ENCODE measurements at regions not wholly inside any gene's neighbourhood (a gene's known extent, or its start where the extent isn't known, plus 50 kb on each side); places are given as distances from the start of the nearest gene placed in this dataset.

DNA sequence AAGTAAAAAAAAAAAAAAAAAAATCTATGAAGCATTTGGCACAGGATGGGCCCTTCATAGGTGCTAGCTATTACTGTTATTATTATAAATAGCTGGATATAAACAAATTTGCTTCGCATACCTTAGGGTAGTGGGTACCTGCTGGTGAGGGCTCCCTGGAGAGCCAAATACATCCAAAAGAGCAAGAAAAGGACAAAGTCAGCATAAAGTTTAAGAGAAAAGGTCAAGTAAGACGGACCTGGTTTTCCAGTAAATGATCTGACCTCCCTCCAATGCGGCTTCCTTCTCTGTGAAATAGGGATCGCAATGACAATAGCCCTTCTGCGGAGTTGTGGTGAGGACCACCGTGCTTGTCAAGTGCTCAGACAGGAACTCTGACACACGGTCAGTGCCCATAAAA lies 214.5 kb downstream of the SNX10 start:
- Mint-ChIP-seq H3K36me3 (no peaks in the 10 kb centered on the region), H3K4me1 (no peaks in the 10 kb centered on the region), H3K4me3 (no peak overlapping the region), H3K27ac (no peak overlapping the region), H3K9me3 (ENCODE audit: low read depth) (no peaks in the 10 kb centered on the region), H3K27me3 (peaks cover 29% of the 10 kb centered on the region)
- no peak for DNase-seq
- ATAC-seq, result no peak
- CTCF ChIA-PET, result no interaction called here

DNA sequence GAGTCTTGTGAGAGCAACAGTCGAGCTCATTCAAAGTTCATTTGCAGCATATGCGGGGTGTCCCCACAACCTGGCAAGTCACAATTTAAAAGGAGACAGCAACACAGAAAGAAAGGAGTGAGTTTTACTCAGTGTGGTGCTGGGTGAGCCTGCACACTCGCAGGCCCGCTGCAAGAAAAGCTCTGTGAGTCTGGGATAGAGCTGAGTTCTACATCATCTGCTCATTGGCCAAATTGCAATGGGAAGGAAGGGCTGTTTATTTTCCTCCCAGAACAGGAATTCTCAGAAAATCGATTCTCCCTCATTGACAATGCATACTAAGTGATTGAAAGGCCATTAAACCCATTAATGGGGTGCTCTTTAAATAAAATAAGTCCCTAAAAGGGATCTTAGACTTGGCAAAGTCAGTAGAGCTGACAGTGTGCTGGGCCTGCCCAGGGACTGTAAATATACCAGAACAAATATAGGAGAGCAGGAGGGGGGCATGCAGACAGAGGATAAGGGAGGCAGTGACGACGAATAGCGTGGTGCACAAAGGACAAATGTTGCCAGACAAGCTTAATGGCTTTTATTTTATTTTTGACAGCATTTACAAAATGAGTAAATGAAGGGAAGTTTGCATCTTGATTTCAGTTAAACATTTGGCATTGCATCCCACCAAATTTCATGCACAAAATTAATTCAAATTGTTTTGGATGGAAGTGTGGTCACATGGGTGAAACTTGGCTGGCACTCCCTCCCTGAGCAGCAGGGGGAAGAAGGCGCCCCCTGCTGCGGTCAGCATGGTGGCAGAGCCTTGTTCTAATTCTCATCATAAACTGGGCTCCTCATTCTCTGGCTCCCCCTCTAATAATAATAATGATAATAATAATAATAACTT lies 215.7 kb downstream of the SNX10 start:
- H3K4me1 Mint-ChIP-seq, result no peaks in the 10 kb centered on the region
- H3K27ac Mint-ChIP-seq, result no peak overlapping the region
- H3K36me3 Mint-ChIP-seq, result no peaks in the 10 kb centered on the region
- ATAC-seq, result no peak
- no peak for DNase-seq
- no peak overlapping the region for H3K4me3 Mint-ChIP-seq
- CTCF ChIA-PET, result no interaction called here
- peaks cover 36% of the 10 kb centered on the region for H3K27me3 Mint-ChIP-seq
- no peaks in the 10 kb centered on the region for H3K9me3 Mint-ChIP-seq (ENCODE audit: low read depth)

DNA sequence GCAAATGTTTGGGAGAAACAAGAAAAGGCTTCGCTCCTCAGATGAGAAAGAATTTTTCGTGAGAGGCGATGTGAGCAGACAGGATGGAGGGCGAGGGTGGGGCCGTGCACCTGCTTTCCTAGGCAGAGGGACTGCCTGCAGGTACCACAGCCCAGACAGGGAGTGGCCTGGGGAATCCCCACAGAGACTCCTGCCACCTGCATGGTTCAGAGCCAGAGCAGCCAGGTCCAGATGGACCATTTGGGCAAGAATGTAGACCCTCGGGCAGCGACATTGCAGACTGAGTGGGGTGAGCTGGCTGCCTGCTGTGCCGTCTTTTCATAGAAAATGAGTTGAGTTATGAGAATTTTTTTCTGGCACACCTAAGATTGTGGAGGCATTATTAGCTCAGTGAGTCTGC lies 216.8 kb downstream of the SNX10 start:
- Mint-ChIP-seq H3K27ac (no peak overlapping the region), H3K36me3 (no peaks in the 10 kb centered on the region), H3K27me3 (peaks cover 35% of the 10 kb centered on the region), H3K4me3 (no peak overlapping the region), H3K4me1 (no peaks in the 10 kb centered on the region), H3K9me3 (ENCODE audit: low read depth) (no peaks in the 10 kb centered on the region)
- DNase-seq (no peak), ATAC-seq (no peak)
- CTCF ChIA-PET, result no interaction called here

DNA sequence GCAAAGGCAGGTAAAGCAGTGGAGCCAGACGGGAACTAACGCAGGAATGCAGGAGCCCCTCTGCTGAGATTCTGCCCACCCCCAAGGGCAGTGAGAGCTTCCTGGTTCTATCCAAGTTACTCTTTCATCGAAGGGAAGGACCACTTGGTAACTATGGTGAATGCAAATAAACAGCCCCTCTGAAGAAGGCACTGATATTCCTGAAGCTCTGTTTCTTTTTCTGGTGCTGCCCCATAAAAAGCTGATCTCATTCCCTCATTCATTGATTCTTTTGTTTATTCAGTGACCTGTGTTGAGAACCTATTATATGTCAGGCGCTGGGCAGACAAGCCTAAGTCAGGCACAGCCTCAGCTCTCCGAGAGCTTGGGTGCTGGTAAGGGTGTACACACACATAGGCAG lies 217.3 kb downstream of the SNX10 start:
- ATAC-seq (no peak), DNase-seq (no peak)
- Mint-ChIP-seq H3K4me1 (no peaks in the 10 kb centered on the region), H3K9me3 (ENCODE audit: low read depth) (no peaks in the 10 kb centered on the region), H3K27ac (no peak overlapping the region), H3K27me3 (peaks cover 35% of the 10 kb centered on the region), H3K4me3 (no peak overlapping the region), H3K36me3 (no peaks in the 10 kb centered on the region)
- CTCF ChIA-PET, result no interaction called here

DNA sequence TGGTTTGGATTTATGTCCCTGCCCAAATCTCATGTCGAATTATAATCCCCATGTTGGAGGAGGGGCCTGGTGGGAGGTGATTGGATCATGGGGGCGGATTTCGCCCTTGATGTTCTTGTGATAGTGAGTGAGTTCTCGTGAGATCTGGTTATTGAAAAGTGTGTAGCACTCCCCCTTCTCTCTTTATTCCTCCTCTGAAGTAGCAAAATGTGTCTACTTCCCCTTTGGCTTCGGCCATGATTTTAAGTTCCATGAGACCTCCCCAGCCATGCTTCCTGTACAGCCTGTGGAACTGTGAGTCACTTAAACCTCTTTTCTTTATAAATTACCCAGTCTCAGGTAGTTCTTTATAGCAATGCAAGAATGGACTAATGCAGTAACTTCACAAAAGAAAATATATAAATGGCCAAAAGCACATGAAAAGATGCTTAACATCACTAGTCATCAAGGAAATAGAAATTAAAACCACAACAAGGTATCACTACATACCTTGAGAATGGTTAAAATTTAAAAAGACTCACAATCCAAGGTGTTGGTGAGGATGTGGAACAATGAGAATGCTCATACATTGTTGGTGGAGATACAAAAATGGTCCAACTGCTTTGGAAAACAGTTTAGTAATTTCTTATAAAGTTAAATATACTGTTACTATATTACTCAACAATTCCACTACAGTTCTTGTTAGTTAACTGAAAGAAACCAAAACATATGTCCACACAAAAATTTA lies 218.7 kb downstream of the SNX10 start:
- no peak overlapping the region for H3K27ac Mint-ChIP-seq
- H3K27me3 Mint-ChIP-seq, result peaks cover 25% of the 10 kb centered on the region
- DNase-seq (no peak), ATAC-seq (no peak)
- H3K9me3 Mint-ChIP-seq (ENCODE audit: low read depth), result no peaks in the 10 kb centered on the region
- no peak overlapping the region for H3K4me3 Mint-ChIP-seq
- no peaks in the 10 kb centered on the region for H3K4me1 Mint-ChIP-seq
- H3K36me3 Mint-ChIP-seq, result no peaks in the 10 kb centered on the region
- CTCF ChIA-PET, result no interaction called here

DNA sequence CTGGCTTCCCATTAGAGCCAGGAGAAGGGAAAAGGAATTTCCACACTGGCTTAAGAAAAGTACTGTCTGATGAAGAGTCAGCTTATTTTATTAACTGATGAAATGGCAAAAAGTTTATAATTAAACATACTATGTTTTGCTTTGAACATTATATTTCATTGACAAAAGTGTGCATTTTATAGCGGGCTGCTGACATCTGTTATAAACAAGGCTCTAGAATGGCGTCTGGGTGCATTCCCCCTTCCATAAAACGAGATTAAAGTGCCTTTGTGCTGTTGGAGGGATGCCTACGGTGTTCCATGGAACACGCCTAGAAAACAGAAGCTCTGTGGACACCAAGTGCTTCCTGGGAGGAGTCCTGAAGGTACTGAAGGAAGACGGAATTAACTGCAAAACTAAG lies 220.2 kb downstream of the SNX10 start:
- Mint-ChIP-seq H3K4me1 (no peaks in the 10 kb centered on the region), H3K36me3 (no peaks in the 10 kb centered on the region), H3K27ac (no peak overlapping the region), H3K9me3 (ENCODE audit: low read depth) (no peaks in the 10 kb centered on the region), H3K27me3 (peaks cover 24% of the 10 kb centered on the region), H3K4me3 (no peak overlapping the region)
- DNase-seq (no peak), ATAC-seq (no peak)
- CTCF ChIA-PET, result no interaction called here

DNA sequence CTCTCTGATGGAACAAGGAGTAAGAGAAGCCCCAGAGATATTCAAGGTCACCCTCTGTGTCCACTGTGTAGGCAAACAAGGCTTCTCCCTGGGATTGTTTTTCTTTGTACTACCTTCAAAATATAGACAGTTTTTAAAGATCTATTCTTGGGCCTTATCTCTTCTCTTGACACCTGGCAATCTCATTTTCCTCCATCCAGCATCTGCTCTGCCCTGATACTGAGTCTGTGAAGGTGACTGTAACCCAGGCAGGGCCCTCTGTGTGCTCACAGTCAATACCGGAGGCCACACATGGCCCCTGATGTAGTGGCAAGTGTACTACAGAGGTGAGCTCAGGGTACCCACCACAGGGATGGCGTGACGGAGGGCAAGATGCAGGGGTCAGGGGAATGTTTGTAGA lies 221.1 kb downstream of the SNX10 start:
- no peak for DNase-seq
- Mint-ChIP-seq H3K36me3 (no peaks in the 10 kb centered on the region), H3K27ac (no peak overlapping the region), H3K9me3 (ENCODE audit: low read depth) (no peaks in the 10 kb centered on the region), H3K27me3 (peaks cover 24% of the 10 kb centered on the region), H3K4me1 (no peaks in the 10 kb centered on the region), H3K4me3 (no peak overlapping the region)
- ATAC-seq, result no peak
- CTCF ChIA-PET, result no interaction called here

DNA sequence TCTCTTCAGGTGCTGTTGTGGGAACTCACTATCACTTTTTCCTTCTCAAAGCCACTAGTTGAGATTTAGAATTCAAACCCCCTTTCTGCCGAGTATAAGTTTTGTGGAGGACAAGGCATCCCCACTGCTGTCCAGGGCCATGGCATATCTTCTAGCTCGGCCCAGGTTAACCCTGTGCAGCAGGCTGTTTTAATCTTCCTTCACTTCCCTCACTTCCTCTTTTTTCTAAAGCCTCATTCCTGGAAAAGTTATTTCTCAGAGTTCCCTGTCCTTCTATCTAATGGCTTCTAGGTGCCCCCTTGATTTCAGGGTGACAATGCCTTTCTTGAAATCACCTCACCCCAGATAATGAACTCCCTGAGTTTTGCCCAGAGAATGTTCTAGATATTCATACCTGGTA lies 222.3 kb downstream of the SNX10 start:
- ATAC-seq (no peak), DNase-seq (no peak)
- H3K9me3 Mint-ChIP-seq (ENCODE audit: low read depth), result no peaks in the 10 kb centered on the region
- H3K4me1 Mint-ChIP-seq, result no peaks in the 10 kb centered on the region
- no peak overlapping the region for H3K4me3 Mint-ChIP-seq
- CTCF ChIA-PET, result no interaction called here
- H3K27ac Mint-ChIP-seq, result no peak overlapping the region
- H3K36me3 Mint-ChIP-seq, result no peaks in the 10 kb centered on the region
- H3K27me3 Mint-ChIP-seq, result peaks cover 24% of the 10 kb centered on the region

DNA sequence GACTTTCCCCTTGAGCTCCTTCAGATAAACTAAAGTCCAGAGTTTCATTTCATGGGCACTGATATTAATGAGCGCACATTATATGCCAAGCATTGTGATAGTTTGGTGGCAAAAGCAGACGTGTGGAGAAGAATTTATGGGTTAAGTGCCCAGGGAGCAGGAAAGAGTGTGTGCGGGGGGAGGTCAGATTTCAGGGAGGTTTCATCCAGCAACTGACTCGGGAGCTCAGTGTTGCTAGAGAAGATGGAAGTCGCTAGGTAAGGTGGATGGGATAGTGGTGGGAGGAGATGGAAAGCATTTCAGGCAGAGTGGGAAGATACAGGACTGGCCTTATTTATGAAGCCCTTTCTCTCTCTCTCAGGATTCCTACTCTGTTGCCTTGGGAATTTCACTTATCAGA lies 223.0 kb downstream of the SNX10 start:
- Mint-ChIP-seq H3K9me3 (ENCODE audit: low read depth) (no peaks in the 10 kb centered on the region), H3K4me1 (no peaks in the 10 kb centered on the region), H3K27ac (no peak overlapping the region), H3K27me3 (peaks cover 24% of the 10 kb centered on the region), H3K36me3 (no peaks in the 10 kb centered on the region), H3K4me3 (no peak overlapping the region)
- ATAC-seq (no peak), DNase-seq (no peak)
- CTCF ChIA-PET, result no interaction called here

DNA sequence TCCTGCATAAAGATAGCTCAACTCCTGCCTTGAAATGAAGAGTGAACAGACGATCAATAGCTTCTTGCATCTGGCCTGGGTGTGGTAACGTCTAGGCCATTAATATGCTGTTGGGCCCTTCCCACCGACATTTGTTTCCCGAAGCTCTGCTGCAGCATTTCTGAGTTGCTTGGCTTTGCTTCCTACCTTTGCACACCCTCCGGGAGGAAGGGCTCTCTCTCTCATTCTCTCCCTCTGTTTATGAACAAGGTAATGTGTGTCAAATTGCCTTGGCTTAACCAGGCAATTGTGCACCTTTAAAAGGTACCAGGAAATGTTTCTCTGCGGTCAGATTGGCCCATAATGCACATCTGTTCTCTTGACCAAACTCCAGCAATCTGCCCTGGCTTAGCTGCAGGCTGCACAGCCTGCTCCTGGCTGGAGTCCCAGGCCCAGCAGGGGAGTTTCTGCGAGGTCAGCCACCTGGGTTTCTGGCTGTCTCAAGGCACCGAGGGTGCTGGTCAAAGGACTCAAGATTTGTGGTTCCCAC lies 223.7 kb downstream of the SNX10 start:
- H3K27me3 Mint-ChIP-seq, result peaks cover 20% of the 10 kb centered on the region
- DNase-seq, result no peak
- no peaks in the 10 kb centered on the region for H3K36me3 Mint-ChIP-seq
- CTCF ChIA-PET, result interaction anchor here (1.0 kb wide), 1 partner anchor 13 kb away, joined by 3 read pairs; no protein-coding TSS in a partner anchor
- no peaks in the 10 kb centered on the region for H3K9me3 Mint-ChIP-seq (ENCODE audit: low read depth)
- ATAC-seq, result no peak
- no peaks in the 10 kb centered on the region for H3K4me1 Mint-ChIP-seq
- no peak overlapping the region for H3K27ac Mint-ChIP-seq
- no peak overlapping the region for H3K4me3 Mint-ChIP-seq

DNA sequence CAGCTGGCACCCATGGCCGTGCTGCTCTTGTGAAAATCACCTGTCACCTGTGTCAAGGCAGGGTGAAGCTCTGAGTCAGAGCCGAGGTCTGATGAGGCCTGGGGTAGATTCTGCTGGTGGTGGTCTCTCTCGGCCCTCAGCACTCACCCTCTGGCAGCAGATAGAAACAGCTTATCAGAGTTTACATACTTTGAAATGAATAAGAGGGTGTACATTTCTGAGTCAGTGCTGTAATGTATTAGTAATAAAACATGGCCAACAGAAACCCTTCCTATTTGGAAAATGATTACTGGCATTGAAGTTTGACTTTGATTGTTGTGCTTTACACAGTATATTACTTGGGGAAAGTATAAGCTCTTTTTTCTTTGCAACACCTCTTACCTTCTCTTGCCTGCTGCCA lies 228.8 kb downstream of the SNX10 start:
- H3K36me3 Mint-ChIP-seq, result no peaks in the 10 kb centered on the region
- ATAC-seq, result no peak
- no peak overlapping the region for H3K4me3 Mint-ChIP-seq
- H3K27ac Mint-ChIP-seq, result no peak overlapping the region
- CTCF ChIA-PET, result no interaction called here
- no peaks in the 10 kb centered on the region for H3K4me1 Mint-ChIP-seq
- peaks cover 22% of the 10 kb centered on the region for H3K27me3 Mint-ChIP-seq
- no peak for DNase-seq
- no peaks in the 10 kb centered on the region for H3K9me3 Mint-ChIP-seq (ENCODE audit: low read depth)

DNA sequence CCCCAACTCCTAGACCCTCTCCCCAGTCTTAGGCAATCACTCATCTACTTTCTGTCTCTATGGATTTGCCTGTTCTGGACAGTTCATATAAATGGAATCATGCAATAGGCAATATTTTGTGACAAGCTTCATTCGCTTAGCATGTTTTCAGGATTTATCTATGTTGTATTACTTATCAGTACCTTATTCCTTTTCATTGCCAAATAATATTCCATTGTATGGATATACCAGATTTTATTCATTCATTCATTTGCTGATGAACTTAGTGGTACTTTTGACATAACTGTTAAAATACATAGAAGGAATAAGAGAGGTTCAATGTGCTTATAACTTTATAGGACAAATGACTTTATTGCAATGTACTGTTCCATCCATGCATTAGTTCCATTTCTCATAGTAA lies 231.0 kb downstream of the SNX10 start:
- ATAC-seq (no peak), DNase-seq (no peak)
- Mint-ChIP-seq H3K9me3 (ENCODE audit: low read depth) (no peaks in the 10 kb centered on the region), H3K27me3 (peaks cover 29% of the 10 kb centered on the region), H3K36me3 (no peaks in the 10 kb centered on the region), H3K4me3 (no peak overlapping the region), H3K4me1 (no peaks in the 10 kb centered on the region), H3K27ac (no peak overlapping the region)
- CTCF ChIA-PET, result no interaction called here

DNA sequence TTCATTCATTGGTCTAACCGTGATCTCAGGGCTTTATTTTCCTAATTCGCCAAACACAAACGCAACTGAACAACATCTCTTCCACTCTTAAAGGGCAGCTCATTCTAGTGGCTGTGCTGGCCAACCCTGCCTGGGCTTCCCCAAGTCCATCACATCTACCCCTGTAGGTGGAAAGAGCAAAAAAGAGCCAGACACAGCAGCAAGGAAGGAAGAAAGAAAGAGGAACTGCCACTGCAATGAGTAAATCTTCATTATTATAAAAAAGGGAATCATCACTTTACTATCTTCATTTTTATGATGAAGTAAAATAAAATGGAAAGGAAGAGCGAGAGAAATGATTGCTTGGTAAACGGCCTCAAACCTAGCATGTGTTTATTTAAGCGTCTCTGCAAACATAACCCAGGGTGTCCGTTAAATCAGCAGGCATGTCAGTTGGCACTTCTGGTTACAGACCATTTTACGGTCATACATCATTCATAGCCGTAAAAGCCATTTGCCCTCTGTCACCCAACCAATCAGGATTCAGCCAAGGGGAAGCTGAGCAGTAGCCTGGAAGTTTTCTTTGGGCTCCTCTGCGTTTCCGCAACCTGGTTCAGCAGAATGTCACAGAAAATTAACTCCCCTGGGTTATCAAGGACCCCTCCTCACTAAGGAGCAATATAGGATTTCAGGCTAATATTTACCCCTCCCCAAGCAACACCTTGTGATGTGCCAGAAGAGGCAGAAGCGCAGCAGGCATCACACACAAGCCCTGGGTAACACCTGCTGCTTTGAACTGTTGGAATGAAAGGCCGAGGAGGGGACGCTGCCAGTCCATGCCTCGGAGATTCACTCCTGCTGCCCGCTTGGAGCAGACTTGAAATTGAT lies 234.0 kb downstream of the SNX10 start:
- DNase-seq (no peak), ATAC-seq (no peak)
- no peak overlapping the region for H3K27ac Mint-ChIP-seq
- H3K27me3 Mint-ChIP-seq, result peaks cover 41% of the 10 kb centered on the region
- H3K9me3 Mint-ChIP-seq (ENCODE audit: low read depth), result no peaks in the 10 kb centered on the region
- no peaks in the 10 kb centered on the region for H3K4me1 Mint-ChIP-seq
- no peak overlapping the region for H3K4me3 Mint-ChIP-seq
- no peaks in the 10 kb centered on the region for H3K36me3 Mint-ChIP-seq
- CTCF ChIA-PET, result no interaction called here

Measured in activated CD8-positive, alpha-beta memory T cell treated with anti-CD3 and anti-CD28 coated beads, Interleukin-2, amount 10 ng/mL, durations not matched to agents 7 days and 5 days (primary cell).